ENCODE measurements at regions not wholly inside any gene's neighbourhood (a gene's known extent, or its start where the extent isn't known, plus 50 kb on each side); places are given as distances from the start of the nearest gene placed in this dataset.

DNA sequence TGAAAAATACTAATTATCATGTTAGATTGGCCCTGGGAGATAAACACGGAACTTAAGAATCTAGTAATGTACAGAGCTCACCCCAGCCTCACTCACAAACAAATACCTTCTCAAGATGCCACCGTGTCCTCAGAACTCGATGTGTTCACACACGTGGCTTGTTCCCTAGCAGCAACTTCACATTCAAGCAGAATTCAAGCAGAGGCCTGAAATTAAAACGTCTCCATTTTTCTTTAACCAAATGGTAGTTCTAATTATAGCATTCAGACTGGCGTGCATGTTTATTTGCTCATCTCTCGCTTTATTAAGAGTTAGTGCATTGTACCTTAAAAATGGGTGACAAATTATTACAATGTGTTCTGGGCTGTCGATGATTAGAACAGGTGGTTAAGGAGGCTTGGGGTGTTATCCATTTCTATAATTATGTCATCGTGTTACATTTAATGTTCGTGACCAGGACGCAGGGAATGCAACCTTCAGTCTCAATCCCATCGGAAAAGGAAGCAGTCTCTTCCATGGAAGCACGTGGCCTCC is 57.3 kb upstream of the SLC66A3 start:
- DNase-seq, result no peak
- H4K5ac ChIP-seq (ENCODE audit: insufficient read length, low read depth, low read length), result no peak overlapping the region
- H3K36me3 Mint-ChIP-seq (ENCODE audit: insufficient read depth in 1 of 3, low read depth in 3 of 3), result no peaks in the 10 kb centered on the region
- H3T11ph ChIP-seq (ENCODE audit: low read length), result no peak overlapping the region
- H3K4me1 ChIP-seq (ENCODE audit: insufficient read depth, low read length), result no peaks in the 10 kb centered on the region
- H4K8ac ChIP-seq (replicated peaks; ENCODE audit: insufficient read length, low read depth, low read length), result no peak overlapping the region
- no CpG with 5 or more reads among the region's 13 CpGs for WGBS (ENCODE audit: extremely low coverage, insufficient read length, low lambda C conversion rate)
- H3K9me3 Mint-ChIP-seq, result no peaks in the 10 kb centered on the region; a peak in 1 of 5 replicates
- H3K27me3 Mint-ChIP-seq (ENCODE audit: low read depth), result peaks cover 6% of the 10 kb centered on the region
- no peaks in the 10 kb centered on the region for H3K79me2 ChIP-seq (ENCODE audit: insufficient read depth, low read length)
- no peak overlapping the region for H2BK20ac ChIP-seq (ENCODE audit: low read depth, low read length, poor library complexity, severe bottlenecking)
- H3K4ac ChIP-seq (ENCODE audit: low read depth, low read length), result no peak overlapping the region
- no peaks in the 10 kb centered on the region for H3K79me1 ChIP-seq (ENCODE audit: insufficient read depth, low read depth, low read length, poor library complexity, severe bottlenecking)
- H2AFZ ChIP-seq (ENCODE audit: low read length), result no peak overlapping the region
- no peak overlapping the region for H3K27ac ChIP-seq (ENCODE audit: insufficient read length, low read depth, low read length)
- H3K4me2 ChIP-seq (ENCODE audit: insufficient read depth, insufficient read length, low read length), result no peak overlapping the region
- no peak overlapping the region for H2BK12ac ChIP-seq (ENCODE audit: insufficient read length, low read depth, low read length)
- no peaks in the 10 kb centered on the region; the same call in none of the 2 replicates for H3K27me3 ChIP-seq (ENCODE audit: insufficient read depth, low read length)
- H3K4me3 Mint-ChIP-seq, result no peak overlapping the region
- H3K4me1 Mint-ChIP-seq, result peaks cover 7 to 17% of the 10 kb centered on the region in 2 experiments
- H2BK15ac ChIP-seq (ENCODE audit: low read depth, low read length), result no peak overlapping the region
- TF ChIP-seq, protein P1, sequence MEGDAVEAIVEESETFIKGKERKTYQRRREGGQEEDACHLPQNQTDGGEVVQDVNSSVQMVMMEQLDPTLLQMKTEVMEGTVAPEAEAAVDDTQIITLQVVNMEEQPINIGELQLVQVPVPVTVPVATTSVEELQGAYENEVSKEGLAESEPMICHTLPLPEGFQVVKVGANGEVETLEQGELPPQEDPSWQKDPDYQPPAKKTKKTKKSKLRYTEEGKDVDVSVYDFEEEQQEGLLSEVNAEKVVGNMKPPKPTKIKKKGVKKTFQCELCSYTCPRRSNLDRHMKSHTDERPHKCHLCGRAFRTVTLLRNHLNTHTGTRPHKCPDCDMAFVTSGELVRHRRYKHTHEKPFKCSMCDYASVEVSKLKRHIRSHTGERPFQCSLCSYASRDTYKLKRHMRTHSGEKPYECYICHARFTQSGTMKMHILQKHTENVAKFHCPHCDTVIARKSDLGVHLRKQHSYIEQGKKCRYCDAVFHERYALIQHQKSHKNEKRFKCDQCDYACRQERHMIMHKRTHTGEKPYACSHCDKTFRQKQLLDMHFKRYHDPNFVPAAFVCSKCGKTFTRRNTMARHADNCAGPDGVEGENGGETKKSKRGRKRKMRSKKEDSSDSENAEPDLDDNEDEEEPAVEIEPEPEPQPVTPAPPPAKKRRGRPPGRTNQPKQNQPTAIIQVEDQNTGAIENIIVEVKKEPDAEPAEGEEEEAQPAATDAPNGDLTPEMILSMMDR (conservative IDR thresholded peaks at IDR 0.05), result no peak
- H2BK120ac ChIP-seq (ENCODE audit: low read depth, low read length, poor library complexity, severe bottlenecking), result no peak overlapping the region
- H3K56ac ChIP-seq (ENCODE audit: insufficient read length, low read depth, low read length), result no peak overlapping the region
- H3K27ac Mint-ChIP-seq, result no peak overlapping the region; a peak in 1 of 7 replicates
- no peak overlapping the region for H3K14ac ChIP-seq (ENCODE audit: insufficient read depth, low read length)
- no peak overlapping the region for H3K23ac ChIP-seq (ENCODE audit: insufficient read length, low read depth, low read length)
- H2AK5ac ChIP-seq (ENCODE audit: insufficient read length, low read length), result no peak overlapping the region
- H4K20me1 ChIP-seq (ENCODE audit: control insufficient read depth, insufficient read depth, insufficient read length), result no peaks in the 10 kb centered on the region
- no peaks in the 10 kb centered on the region for H3K23me2 ChIP-seq (ENCODE audit: insufficient read length, low read depth, low read length, poor library complexity, severe bottlenecking)
- no peak overlapping the region for H2BK5ac ChIP-seq (ENCODE audit: insufficient read length, low read length)
- H3K9ac ChIP-seq (ENCODE audit: extremely low read depth, insufficient read length, low read length), result no peak overlapping the region
- H4K91ac ChIP-seq (ENCODE audit: insufficient read length, low read depth, low read length), result no peak overlapping the region
- H3K18ac ChIP-seq (ENCODE audit: insufficient read length, low read depth, low read length), result no peak overlapping the region
- no peaks in the 10 kb centered on the region for H3K9me3 ChIP-seq (ENCODE audit: control insufficient read depth, low read depth, low read length)
